CD14-positive monocyte (primary cell): ENCODE measurements at regions not wholly inside any gene's neighbourhood (a gene's known extent, or its start where the extent isn't known, plus 50 kb on each side); places are given as distances from the start of the nearest gene placed in this dataset.

Experiments used
- DNase-seq, 3 donors: peaks; one replicate each; pipeline ENCODE4 v3.0.0-alpha.2; 2011 to 2022
- H2AFZ ChIP-seq: 2 replicates; pipeline ENCODE4 v1.6.0; 2012; ENCODE audit warnings: mild to moderate bottlenecking, low read depth, low read length, inconsistent platforms; ENCODE audit not compliant: insufficient read depth, poor library complexity, severe bottlenecking
- H3K27ac ChIP-seq, 2 donors: 1 replicate in 1 of 2; 2 replicates in 1 of 2; pipeline ENCODE4 v1.5.1; 2012 to 2013; ENCODE audit warnings: low read length in 2 of 2, control low read depth in 1 of 2, inconsistent platforms in 1 of 2, low read depth in 1 of 2, mild to moderate bottlenecking in 1 of 2
- H3K27me3 ChIP-seq, 2 donors: one replicate each; pipeline versions ENCODE4 v1.6.0 to v1.6.1; 2011 to 2013; ENCODE audit warnings: low read length in 2 of 2; ENCODE audit not compliant: control insufficient read depth in 2 of 2, insufficient read depth in 2 of 2
- H3K36me3 ChIP-seq, 2 donors: replicated peaks in 1 of 2; 1 replicate in 1 of 2; 2 replicates in 1 of 2; pipeline versions ENCODE4 v1.5.1 to v1.6.1; 2012 to 2013; ENCODE audit warnings: low read length in 2 of 2, control low read depth in 1 of 2, inconsistent platforms in 1 of 2, mild to moderate bottlenecking in 1 of 2; ENCODE audit not compliant: insufficient read depth in 2 of 2, control insufficient read depth in 1 of 2
- H3K4me1 ChIP-seq, 2 donors: 1 replicate in 1 of 2; 2 replicates in 1 of 2; pipeline versions ENCODE4 v1.5.1 to v1.6.1; 2012 to 2013; ENCODE audit warnings: low read length in 2 of 2, control low read depth in 1 of 2, inconsistent platforms in 1 of 2, mild to moderate bottlenecking in 1 of 2, moderate library complexity in 1 of 2; ENCODE audit not compliant: insufficient read depth in 2 of 2, control insufficient read depth in 1 of 2
- H3K4me2 ChIP-seq: replicated peaks from 2 replicates; pipeline ENCODE3; 2012; ENCODE audit warnings: low read length, moderate library complexity, mild to moderate bottlenecking; ENCODE audit not compliant: poor library complexity, severe bottlenecking; ENCODE audit errors: extremely low read depth
- H3K4me3 ChIP-seq, 3 experiments: fragments of 200-600 bp in 1 of 3; sonication (generic) in 1 of 3; replicated peaks in 1 of 3; 1 replicate in 2 of 3; 2 replicates in 1 of 3; pipeline ENCODE4 v1.5.1; 2011 to 2013; ENCODE audit warnings: low read length in 3 of 3, mild to moderate bottlenecking in 3 of 3, control low read depth in 2 of 3, low read depth in 2 of 3, inconsistent platforms in 1 of 3, moderate library complexity in 1 of 3
- H3K79me2 ChIP-seq: 2 replicates; pipeline ENCODE4 v1.6.0; 2012; ENCODE audit warnings: mild to moderate bottlenecking, control low read depth, inconsistent platforms, low read length, moderate library complexity; ENCODE audit not compliant: insufficient read depth
- H3K9ac ChIP-seq: 2 replicates; pipeline ENCODE4 v1.6.0; 2017; ENCODE audit warnings: low read length, mild to moderate bottlenecking; ENCODE audit not compliant: insufficient read depth, poor library complexity, severe bottlenecking
- H3K9me3 ChIP-seq, 2 donors: replicated peaks in 1 of 2; 1 replicate in 1 of 2; 2 replicates in 1 of 2; pipeline versions ENCODE4 v1.5.1 to v1.6.1; 2012 to 2013; ENCODE audit warnings: low read length in 2 of 2, control low read depth in 1 of 2; ENCODE audit not compliant: control insufficient read depth in 1 of 2, insufficient read depth in 1 of 2
- H4K20me1 ChIP-seq: 2 replicates; pipeline ENCODE4 v1.6.0; 2012; ENCODE audit warnings: mild to moderate bottlenecking, low read length, control low read depth, moderate library complexity; ENCODE audit not compliant: insufficient read depth
- H3K27ac Mint-ChIP-seq, 7 donors: one replicate each; pipeline ENCODE4 v1.8.0; 2020; ENCODE audit warnings: mild to moderate bottlenecking in 7 of 7, mixed read lengths in 7 of 7, moderate library complexity in 6 of 7, inconsistent platforms in 2 of 7
- H3K27me3 Mint-ChIP-seq, 3 donors: one replicate each; pipeline ENCODE4 v1.8.0; 2021 to 2022; ENCODE audit warnings: low read depth in 3 of 3, mild to moderate bottlenecking in 3 of 3, mixed read lengths in 3 of 3, moderate library complexity in 3 of 3, inconsistent platforms in 1 of 3
- H3K36me3 Mint-ChIP-seq, 2 donors: one replicate each; pipeline ENCODE4 v1.8.0; 2020; ENCODE audit warnings: mixed read lengths in 2 of 2, inconsistent platforms in 1 of 2, mild to moderate bottlenecking in 1 of 2
- H3K4me1 Mint-ChIP-seq: one replicate; pipeline ENCODE4 v1.8.0; 2020; ENCODE audit warnings: mild to moderate bottlenecking, mixed read lengths
- H3K4me3 Mint-ChIP-seq, 2 donors: one replicate each; pipeline ENCODE4 v1.8.0; 2020; ENCODE audit warnings: mild to moderate bottlenecking in 2 of 2, mixed read lengths in 2 of 2, moderate library complexity in 1 of 2
- H3K9me3 Mint-ChIP-seq, 7 donors: one replicate each; pipeline ENCODE4 v1.8.0; 2020 to 2022; ENCODE audit warnings: mixed read lengths in 7 of 7, mild to moderate bottlenecking in 6 of 7, moderate library complexity in 6 of 7, inconsistent platforms in 2 of 7
- WGBS: methylation state at CpG from one replicate; pipeline ENCODE4 v1.1.5; 2013; ENCODE audit warnings: missing lambda C conversion rate; ENCODE audit not compliant: insufficient coverage; 5-methylcytosine and 5-hydroxymethylcytosine counted together
- intact Hi-C, 2 donors: fragments of 100-400 bp; cut with micrococcal nuclease; formaldehyde crosslinking; loops; one replicate each; pipeline versions ENCODE4 v1.15.0 to v1.15.1; 2023
- TF ChIP-seq, protein P1 (sequence below): fragments of 200-600 bp; IDR thresholded peaks from one replicate; pipeline ENCODE4 v1.8.0; 2022; ENCODE audit warnings: antibody characterized with exemption, mild to moderate bottlenecking

DNA sequence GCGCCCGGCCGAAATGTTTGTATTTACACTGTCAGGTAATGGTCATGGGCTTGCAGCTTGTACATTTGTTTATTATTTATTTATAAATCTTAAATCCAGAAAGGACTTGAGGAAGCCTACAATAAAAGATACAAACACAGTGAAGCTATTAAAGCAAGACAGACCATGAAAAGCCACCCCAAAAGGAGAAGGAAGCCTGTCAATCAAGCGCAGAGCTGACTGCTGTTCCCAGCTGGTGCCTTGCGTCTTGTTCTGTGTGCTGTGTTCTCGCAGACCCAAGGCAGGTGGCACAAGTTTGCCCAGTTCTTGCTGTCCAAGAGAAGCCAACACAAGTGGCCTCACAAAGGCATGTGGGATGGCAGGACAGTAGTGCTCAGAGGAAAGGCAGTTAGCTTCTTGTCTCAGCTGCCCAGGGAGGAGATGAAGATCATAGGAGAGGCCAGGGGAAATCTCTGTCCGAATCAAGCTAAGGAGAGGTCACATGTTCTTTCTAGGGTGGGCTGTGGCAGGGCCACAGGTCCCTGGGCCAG, 73.2 kb downstream of the SLC25A47 start:
- Histone ChIP-seq H3K9me3 (no peaks in the 10 kb centered on the region), H3K36me3 (peaks cover 0 to 13% of the 10 kb centered on the region in 2 donors), H3K27ac (no peak overlapping the region), H3K9ac (no peak overlapping the region), H3K4me2 (no peak overlapping the region), H3K79me2 (peaks cover 2% of the 10 kb centered on the region), H2AFZ (no peak overlapping the region), H3K4me3 (no peak overlapping the region), H4K20me1 (no peaks in the 10 kb centered on the region), H3K27me3 (no peaks in the 10 kb centered on the region), H3K4me1 (peaks cover 20 to 23% of the 10 kb centered on the region in 2 donors)
- peaks cover 0 to 2% (median 0%) of the 10 kb centered on the region in 7 donors for H3K9me3 Mint-ChIP-seq
- intact Hi-C loops: no loop called here
- H3K36me3 Mint-ChIP-seq: peaks cover 26% of the 10 kb centered on the region in 2 donors
- H3K27me3 Mint-ChIP-seq: peaks cover 0 to 3% (median 2%) of the 10 kb centered on the region in 3 donors
- peak overlapping the region in 1 of 7 donors; percentile 26 for H3K27ac Mint-ChIP-seq
- H3K4me3 Mint-ChIP-seq: no peak overlapping the region
- TF ChIP-seq, protein P1, sequence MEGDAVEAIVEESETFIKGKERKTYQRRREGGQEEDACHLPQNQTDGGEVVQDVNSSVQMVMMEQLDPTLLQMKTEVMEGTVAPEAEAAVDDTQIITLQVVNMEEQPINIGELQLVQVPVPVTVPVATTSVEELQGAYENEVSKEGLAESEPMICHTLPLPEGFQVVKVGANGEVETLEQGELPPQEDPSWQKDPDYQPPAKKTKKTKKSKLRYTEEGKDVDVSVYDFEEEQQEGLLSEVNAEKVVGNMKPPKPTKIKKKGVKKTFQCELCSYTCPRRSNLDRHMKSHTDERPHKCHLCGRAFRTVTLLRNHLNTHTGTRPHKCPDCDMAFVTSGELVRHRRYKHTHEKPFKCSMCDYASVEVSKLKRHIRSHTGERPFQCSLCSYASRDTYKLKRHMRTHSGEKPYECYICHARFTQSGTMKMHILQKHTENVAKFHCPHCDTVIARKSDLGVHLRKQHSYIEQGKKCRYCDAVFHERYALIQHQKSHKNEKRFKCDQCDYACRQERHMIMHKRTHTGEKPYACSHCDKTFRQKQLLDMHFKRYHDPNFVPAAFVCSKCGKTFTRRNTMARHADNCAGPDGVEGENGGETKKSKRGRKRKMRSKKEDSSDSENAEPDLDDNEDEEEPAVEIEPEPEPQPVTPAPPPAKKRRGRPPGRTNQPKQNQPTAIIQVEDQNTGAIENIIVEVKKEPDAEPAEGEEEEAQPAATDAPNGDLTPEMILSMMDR: no peak
- 97% methylated on average over 4 of the region's 7 CpGs for WGBS
- H3K4me1 Mint-ChIP-seq: peaks cover 39% of the 10 kb centered on the region
- no peak for DNase-seq

DNA sequence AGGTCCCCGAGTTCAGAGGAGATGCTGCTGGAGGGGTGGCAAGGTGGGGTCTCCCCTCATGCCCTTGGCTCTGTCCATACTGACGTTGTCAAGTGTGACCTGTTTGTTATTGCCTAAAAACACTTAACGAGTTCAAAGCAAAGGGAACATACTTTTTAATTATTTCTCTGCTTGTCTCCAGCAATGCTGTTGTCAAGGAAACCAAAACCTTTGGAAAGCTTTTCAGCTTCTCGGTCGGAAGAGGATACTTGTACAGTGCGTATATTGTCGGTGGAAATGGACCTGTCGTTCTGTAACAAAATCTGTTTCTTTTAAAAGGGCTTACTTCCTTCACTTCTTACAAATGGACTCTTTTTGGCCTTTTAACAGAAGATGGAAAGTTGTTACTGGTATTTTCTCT, 73.9 kb downstream of the SLC25A47 start:
- Mint-ChIP-seq H3K4me3 (no peak overlapping the region), H3K27ac (no peak overlapping the region), H3K36me3 (peaks cover 26% of the 10 kb centered on the region in 2 donors), H3K9me3 (peaks cover 0 to 2% (median 0%) of the 10 kb centered on the region in 7 donors), H3K27me3 (peaks cover 0 to 3% (median 3%) of the 10 kb centered on the region in 3 donors), H3K4me1 (peaks cover 41% of the 10 kb centered on the region)
- Histone ChIP-seq H2AFZ (no peak overlapping the region), H3K79me2 (peaks cover 2% of the 10 kb centered on the region), H3K9me3 (no peaks in the 10 kb centered on the region), H3K4me3 (no peak overlapping the region), H3K4me1 (peaks cover 19% of the 10 kb centered on the region in 2 donors), H3K36me3 (peaks cover 0 to 13% of the 10 kb centered on the region in 2 donors), H3K27me3 (no peaks in the 10 kb centered on the region), H3K27ac (no peak overlapping the region), H3K9ac (no peak overlapping the region), H3K4me2 (no peak overlapping the region), H4K20me1 (no peaks in the 10 kb centered on the region)
- TF ChIP-seq, protein P1: no peak
- intact Hi-C loops: no loop called here
- no peak for DNase-seq
- WGBS: 93% methylated on average over 4 of the region's 8 CpGs
